ENCODE measurements at regions not wholly inside any gene's neighbourhood (a gene's known extent, or its start where the extent isn't known, plus 50 kb on each side); places are given as distances from the start of the nearest gene placed in this dataset.
"Not testable (repeated sequence)": the region's sequence is repeated elsewhere in the genome, so short reads cannot be mapped to it uniquely, and the experiment has no call there.

DNA sequence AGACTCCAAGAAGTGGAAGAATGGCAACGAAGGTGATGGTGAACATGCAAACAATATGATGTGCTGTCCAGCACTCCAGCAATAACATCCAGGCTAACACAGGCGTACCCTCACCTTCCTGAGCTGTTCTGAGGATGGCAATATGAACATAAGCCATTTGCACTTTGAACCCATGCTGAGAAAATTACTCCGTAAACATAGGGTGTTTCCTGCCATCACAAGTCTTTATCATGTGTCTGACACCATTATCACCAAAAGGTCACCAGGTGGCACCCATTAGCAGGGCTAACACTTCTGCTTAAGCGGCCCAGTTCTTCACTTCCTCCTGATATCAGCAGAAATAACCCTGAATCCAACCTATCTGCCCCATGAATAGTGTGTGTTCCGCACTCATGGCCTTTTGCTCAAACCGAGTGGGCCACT lies 482.8 kb downstream of the MED13L start:
- intact Hi-C loops (cut with micrococcal nuclease): no loop called here
- Mint-ChIP-seq H3K36me3 (ENCODE audit: low read depth) (no peaks in the 10 kb centered on the region), H3K27me3 (ENCODE audit: insufficient read depth) (no peaks in the 10 kb centered on the region), H3K9me3 (peaks cover under 1% of the 10 kb centered on the region), H3K27ac (no peak overlapping the region), H3K4me1 (ENCODE audit: low read depth) (no peaks in the 10 kb centered on the region), H3K4me3 (no peak overlapping the region)
- DNase-seq (ENCODE audit: low spot score): no peak

DNA sequence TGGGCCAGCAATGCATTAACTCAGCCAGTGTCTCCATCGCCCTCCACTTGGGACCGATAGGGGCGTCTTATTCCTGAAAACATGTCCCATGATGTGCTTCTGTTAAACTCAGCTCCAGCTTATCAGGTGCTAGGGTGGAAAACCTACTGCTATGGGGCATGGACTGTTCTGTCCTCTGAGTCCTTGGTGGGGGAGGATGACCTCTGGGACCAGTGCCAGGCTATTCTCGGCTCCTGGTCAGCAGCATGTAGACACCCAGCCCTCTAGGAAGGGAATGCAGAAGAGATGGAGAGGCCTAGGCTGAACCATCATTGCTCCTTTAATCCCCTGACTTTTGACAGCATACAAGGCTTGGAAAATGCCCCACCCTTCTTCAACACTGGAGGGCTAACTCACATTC lies 486.2 kb downstream of the MED13L start:
- Mint-ChIP-seq H3K27ac (no peak overlapping the region), H3K36me3 (ENCODE audit: low read depth) (no peaks in the 10 kb centered on the region), H3K27me3 (ENCODE audit: insufficient read depth) (no peaks in the 10 kb centered on the region), H3K4me3 (no peak overlapping the region), H3K9me3 (no peaks in the 10 kb centered on the region), H3K4me1 (ENCODE audit: low read depth) (no peaks in the 10 kb centered on the region)
- intact Hi-C loops (cut with micrococcal nuclease): no loop called here
- no peak for DNase-seq (ENCODE audit: low spot score)

DNA sequence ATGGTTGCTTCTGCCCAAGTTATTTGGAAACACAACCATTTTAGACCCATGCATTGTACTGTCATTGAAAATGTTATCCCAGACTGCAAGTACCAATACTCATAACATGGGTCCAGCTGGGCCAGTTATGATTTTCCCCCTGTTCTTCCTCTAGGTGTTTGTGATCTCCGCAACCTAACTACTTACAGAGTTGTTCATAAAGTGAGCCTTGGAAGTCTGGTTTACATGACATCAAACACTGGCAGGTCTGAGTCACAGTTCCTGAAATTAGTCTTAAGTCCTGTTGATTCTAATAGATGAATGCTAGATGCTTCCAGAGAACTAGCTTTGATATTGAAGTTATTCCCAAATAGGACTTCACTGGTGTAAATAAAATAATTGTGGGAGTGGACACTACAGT lies 487.0 kb downstream of the MED13L start:
- Mint-ChIP-seq H3K27me3 (ENCODE audit: insufficient read depth) (no peaks in the 10 kb centered on the region), H3K9me3 (no peaks in the 10 kb centered on the region), H3K27ac (no peak overlapping the region), H3K4me1 (ENCODE audit: low read depth) (no peaks in the 10 kb centered on the region), H3K36me3 (ENCODE audit: low read depth) (no peaks in the 10 kb centered on the region), H3K4me3 (no peak overlapping the region)
- intact Hi-C loops (cut with micrococcal nuclease): no loop called here
- no peak for DNase-seq (ENCODE audit: low spot score)

DNA sequence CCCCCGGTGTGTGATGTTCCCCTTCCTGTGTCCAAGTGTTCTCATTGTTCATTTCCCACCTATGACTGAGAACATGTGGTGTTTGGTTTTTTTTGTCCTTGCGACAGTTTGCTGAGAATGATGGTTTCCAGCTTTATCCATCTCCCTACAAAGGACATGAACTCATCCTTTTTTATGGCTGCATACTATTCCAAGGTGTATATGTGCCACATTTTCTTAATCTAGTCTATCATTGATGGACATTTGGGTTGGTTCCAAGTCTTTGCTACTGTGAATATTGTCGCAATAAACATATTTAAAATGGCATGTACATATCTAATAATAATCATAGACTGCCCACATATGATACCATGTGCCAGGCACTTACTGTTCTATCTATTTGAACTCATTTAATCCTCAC lies 491.0 kb downstream of the MED13L start:
- DNase-seq (ENCODE audit: low spot score); intact Hi-C loops (cut with micrococcal nuclease); H3K9me3 Mint-ChIP-seq; H3K36me3 Mint-ChIP-seq (ENCODE audit: low read depth); H3K4me3 Mint-ChIP-seq; H3K4me1 Mint-ChIP-seq (ENCODE audit: low read depth); H3K27ac Mint-ChIP-seq; H3K27me3 Mint-ChIP-seq (ENCODE audit: insufficient read depth): not testable (repeated sequence)

DNA sequence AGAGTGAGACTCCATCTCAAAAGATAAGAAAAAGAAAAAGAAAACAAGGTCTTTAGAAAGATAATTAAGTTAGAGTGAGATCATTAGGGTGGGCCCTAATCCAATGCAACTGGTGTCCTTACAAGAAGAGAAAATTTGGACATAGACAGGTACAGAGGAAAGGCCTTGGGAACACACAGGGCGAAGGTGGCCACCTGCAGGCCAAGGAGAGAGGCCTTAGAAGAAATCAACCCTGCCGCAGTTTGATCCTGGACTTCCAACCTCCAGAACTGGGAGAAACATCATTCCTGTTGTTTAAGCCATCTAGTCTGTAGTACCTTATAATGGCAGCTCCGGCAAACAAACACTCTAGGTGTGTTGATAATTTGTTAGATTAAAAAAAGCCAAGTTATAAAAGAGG lies 491.9 kb downstream of the MED13L start:
- H3K36me3 Mint-ChIP-seq (ENCODE audit: low read depth): no peaks in the 10 kb centered on the region
- H3K27ac Mint-ChIP-seq: no peak overlapping the region
- no peaks in the 10 kb centered on the region for H3K4me1 Mint-ChIP-seq (ENCODE audit: low read depth)
- H3K27me3 Mint-ChIP-seq (ENCODE audit: insufficient read depth): no peaks in the 10 kb centered on the region
- H3K9me3 Mint-ChIP-seq: no peaks in the 10 kb centered on the region
- intact Hi-C loops (cut with micrococcal nuclease): no loop called here
- no peak for DNase-seq (ENCODE audit: low spot score)
- H3K4me3 Mint-ChIP-seq: no peak overlapping the region

DNA sequence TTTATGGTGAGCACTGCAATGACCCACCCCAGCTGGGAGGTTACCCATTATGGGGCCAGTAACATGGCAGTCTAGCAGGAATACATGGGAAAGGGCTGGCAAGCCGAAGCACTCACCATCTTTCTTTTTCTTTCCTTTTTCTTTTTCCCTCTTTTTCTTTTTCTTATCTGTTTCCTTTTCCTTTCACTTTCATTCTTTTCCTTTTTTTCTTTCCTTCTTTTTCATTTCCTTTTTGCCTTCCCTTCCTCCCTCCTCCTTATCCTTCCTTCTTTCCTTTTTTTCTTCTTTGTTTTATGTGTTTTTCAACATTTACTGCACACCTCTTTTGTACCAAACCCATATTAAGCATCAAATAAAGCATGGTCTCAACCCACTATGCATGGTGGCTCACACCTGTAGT lies 501.1 kb downstream of the MED13L start:
- intact Hi-C loops (cut with micrococcal nuclease): no loop called here

DNA sequence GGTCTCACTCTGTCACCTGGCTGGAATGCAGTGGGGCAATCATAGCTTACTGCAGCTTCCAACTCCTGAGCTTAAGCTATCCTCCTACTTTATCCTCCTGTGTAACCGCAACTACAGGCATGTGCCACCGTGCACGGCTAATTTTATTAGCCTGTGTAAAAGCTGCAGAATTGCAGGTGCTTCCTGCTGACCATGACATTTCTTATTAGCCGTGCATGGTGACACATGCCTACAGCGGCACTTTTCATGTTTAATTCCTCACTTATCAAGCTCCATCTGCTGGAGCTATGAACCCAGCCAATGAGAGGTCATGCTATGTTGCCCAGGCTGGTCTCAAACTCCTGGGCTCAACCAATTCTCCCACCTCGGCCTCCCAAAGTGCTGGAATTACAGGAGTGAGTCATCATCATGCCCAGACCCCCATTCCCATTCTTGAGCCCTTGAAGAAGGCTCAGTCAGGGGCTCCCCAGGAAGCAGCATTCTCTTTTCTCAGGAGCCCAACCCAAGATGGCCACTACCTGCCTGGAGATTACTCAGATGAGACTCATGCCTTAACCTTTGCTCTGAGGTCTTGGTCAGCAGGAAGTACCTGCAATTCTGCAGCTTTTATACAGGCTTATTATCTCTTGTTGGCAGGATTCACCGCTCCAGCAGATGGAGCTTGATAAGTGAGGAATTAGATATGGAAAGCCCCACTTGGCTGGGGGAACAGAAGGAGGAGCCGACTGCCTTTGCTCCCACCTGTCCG lies 503.2 kb downstream of the MED13L start:
- Mint-ChIP-seq H3K4me3 (no peak overlapping the region), H3K4me1 (ENCODE audit: low read depth) (no peaks in the 10 kb centered on the region), H3K9me3 (no peaks in the 10 kb centered on the region), H3K27ac (no peak overlapping the region), H3K27me3 (ENCODE audit: insufficient read depth) (peaks cover 1% of the 10 kb centered on the region), H3K36me3 (ENCODE audit: low read depth) (no peaks in the 10 kb centered on the region)
- intact Hi-C loops (cut with micrococcal nuclease): no loop called here
- DNase-seq (ENCODE audit: low spot score): no peak

More for the DNA sequence above, 501.1 kb downstream of the MED13L start:
- DNase-seq (ENCODE audit: low spot score): no peak
- Mint-ChIP-seq H3K27me3 (ENCODE audit: insufficient read depth) (peaks cover 5% of the 10 kb centered on the region), H3K9me3 (no peaks in the 10 kb centered on the region), H3K27ac (no peak overlapping the region), H3K4me3 (no peak overlapping the region), H3K4me1 (ENCODE audit: low read depth) (no peaks in the 10 kb centered on the region), H3K36me3 (ENCODE audit: low read depth) (no peaks in the 10 kb centered on the region)

DNA sequence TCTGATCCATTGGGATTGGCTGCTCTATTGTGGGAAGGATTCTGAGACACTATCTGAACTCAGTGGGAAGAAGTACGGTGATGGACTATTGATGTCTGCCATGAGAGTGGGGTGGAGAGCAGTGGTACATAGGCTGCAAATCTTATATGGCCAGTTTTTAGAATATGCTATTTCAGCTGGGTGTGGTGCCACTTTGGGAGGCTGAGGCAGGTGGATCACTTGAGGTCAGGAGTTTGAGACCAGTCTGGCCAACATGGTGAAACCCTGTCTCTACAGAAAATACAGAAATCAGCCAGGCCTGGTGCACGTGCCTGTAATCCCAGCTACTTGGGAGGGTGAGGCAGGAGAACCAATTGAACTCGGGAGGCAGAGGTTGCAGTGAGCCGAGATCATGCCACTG lies 505.9 kb downstream of the MED13L start:
- H3K36me3 Mint-ChIP-seq (ENCODE audit: low read depth): no peaks in the 10 kb centered on the region
- DNase-seq (ENCODE audit: low spot score): no peak
- no peaks in the 10 kb centered on the region for H3K4me1 Mint-ChIP-seq (ENCODE audit: low read depth)
- no peak overlapping the region for H3K27ac Mint-ChIP-seq
- no peaks in the 10 kb centered on the region for H3K27me3 Mint-ChIP-seq (ENCODE audit: insufficient read depth)
- H3K9me3 Mint-ChIP-seq: no peaks in the 10 kb centered on the region
- H3K4me3 Mint-ChIP-seq: no peak overlapping the region
- intact Hi-C loops (cut with micrococcal nuclease): no loop called here

DNA sequence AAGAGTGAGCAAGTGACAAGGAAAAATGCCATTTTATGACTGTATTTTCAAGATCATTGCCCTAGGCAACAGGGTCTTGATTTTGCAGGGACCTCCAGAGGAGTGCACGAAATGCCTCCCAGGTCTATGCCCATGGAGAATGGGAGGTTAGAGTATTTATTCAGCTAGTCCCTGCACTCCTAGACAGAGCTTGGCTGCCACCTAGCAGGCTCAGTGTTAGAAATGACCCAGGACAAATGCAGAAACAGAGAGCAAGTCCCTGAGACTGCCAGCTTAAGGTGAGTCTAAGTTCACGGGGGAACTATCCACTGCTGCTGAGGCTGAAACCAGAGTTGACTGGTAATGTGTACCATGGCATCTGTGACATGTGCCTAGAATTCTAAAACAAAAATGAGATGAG lies 506.4 kb downstream of the MED13L start:
- no peak overlapping the region for H3K27ac Mint-ChIP-seq
- H3K36me3 Mint-ChIP-seq (ENCODE audit: low read depth): no peaks in the 10 kb centered on the region
- H3K4me1 Mint-ChIP-seq (ENCODE audit: low read depth): no peaks in the 10 kb centered on the region
- no peaks in the 10 kb centered on the region for H3K9me3 Mint-ChIP-seq
- intact Hi-C loops (cut with micrococcal nuclease): no loop called here
- no peak for DNase-seq (ENCODE audit: low spot score)
- H3K4me3 Mint-ChIP-seq: no peak overlapping the region
- no peaks in the 10 kb centered on the region for H3K27me3 Mint-ChIP-seq (ENCODE audit: insufficient read depth)

DNA sequence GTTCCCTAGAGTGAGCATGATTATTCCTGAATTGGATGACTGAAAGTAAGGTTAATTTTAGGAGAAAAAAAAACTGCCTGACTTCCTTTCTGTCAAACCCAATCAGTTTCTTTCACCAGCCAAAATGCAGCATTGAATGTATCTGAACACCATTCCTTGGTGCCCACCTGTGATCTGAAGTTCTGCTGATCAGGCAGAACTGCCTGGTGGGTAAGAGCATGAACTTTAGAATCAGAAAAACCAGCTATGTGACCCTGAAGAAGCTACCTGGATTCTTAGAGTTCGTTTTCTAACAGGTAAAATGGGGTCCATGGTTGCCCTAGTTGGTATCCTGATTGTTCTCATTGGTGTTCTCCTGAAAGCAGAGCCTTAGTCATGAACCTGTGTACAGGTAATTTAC lies 506.9 kb downstream of the MED13L start:
- intact Hi-C loops (cut with micrococcal nuclease): no loop called here
- Mint-ChIP-seq H3K4me1 (ENCODE audit: low read depth) (no peaks in the 10 kb centered on the region), H3K27me3 (ENCODE audit: insufficient read depth) (no peaks in the 10 kb centered on the region), H3K27ac (no peak overlapping the region), H3K9me3 (no peaks in the 10 kb centered on the region), H3K4me3 (no peak overlapping the region), H3K36me3 (ENCODE audit: low read depth) (no peaks in the 10 kb centered on the region)
- no peak for DNase-seq (ENCODE audit: low spot score)

DNA sequence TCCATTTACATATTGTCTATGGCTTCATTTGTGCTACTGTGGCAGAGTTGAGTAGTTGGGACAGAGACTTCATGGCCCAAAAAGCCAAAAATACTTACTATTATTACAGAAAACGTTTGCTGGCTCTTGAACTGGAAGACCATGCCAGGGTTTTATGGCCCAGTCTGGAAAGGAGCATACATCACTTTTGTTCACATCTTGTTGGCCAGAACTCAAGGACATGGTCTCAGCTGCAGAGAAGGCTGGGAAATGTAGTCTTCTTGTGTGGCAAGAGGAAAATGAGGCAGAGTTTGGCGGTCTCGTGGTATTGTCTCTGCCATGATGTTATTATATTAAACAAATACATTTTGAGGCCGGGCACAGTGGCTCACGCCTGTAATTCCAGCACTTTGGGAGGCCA lies 509.6 kb downstream of the MED13L start:
- Mint-ChIP-seq H3K27me3 (ENCODE audit: insufficient read depth) (no peaks in the 10 kb centered on the region), H3K27ac (no peak overlapping the region), H3K4me3 (no peak overlapping the region), H3K36me3 (ENCODE audit: low read depth) (no peaks in the 10 kb centered on the region), H3K4me1 (ENCODE audit: low read depth) (no peaks in the 10 kb centered on the region), H3K9me3 (no peaks in the 10 kb centered on the region)
- DNase-seq (ENCODE audit: low spot score): no peak
- intact Hi-C loops (cut with micrococcal nuclease): no loop called here

DNA sequence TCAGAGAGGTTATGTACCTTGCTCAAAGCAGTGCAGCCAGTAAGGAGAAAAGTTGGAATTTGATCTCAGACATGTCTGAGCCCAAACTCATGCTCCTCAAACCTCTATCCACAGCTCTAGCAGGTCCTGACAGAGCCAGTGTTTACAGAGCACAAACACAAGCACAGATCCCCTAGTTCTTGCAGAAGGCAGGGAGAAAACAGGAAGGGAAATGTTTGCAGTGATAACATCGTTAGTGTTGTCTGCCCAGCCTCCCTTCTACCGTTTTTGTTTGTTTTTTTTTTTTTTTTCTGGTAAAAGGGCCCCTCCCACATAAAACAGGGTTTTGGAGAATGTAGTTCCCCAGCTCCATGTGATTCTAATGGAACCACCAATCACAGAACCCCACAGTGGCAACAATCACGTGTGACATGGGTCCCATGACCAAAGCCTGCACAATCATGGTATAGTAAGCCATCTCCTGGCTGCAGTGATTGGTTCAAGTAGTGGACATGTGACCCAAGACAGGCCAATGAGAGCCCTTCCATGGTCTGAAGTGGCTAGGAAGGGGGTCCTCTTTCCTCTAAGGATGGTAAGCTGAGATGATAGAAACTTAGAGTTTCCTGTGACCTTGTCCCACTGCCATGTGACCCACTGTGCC lies 513.4 kb downstream of the MED13L start:
- Mint-ChIP-seq H3K36me3 (ENCODE audit: low read depth) (no peaks in the 10 kb centered on the region), H3K4me3 (no peak overlapping the region), H3K4me1 (ENCODE audit: low read depth) (no peaks in the 10 kb centered on the region), H3K9me3 (no peaks in the 10 kb centered on the region), H3K27ac (no peak overlapping the region), H3K27me3 (ENCODE audit: insufficient read depth) (no peaks in the 10 kb centered on the region)
- intact Hi-C loops (cut with micrococcal nuclease): no loop called here
- DNase-seq (ENCODE audit: low spot score): no peak

DNA sequence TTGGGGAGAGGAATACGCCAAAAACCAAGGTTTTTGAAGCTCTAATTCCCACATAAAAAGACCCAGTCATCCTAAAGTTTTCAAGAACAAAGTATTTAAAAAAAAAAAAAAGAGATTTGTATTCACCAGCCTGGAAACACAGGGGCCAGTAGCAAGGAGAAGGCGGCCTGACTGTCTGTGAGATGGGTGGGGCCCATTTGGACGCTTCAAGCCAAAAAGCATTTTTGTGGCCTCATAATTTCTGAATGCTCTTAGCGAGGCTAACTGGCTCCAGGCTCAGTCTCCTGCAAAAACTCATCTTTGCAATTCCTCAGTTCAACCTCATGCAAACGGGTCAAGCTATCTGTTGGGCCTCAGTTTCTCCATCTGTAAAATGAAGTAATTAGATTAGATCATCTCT lies 514.1 kb downstream of the MED13L start:
- intact Hi-C loops (cut with micrococcal nuclease): no loop called here
- H3K27ac Mint-ChIP-seq: no peak overlapping the region
- H3K27me3 Mint-ChIP-seq (ENCODE audit: insufficient read depth): no peaks in the 10 kb centered on the region
- no peak overlapping the region for H3K4me3 Mint-ChIP-seq
- no peak for DNase-seq (ENCODE audit: low spot score)
- no peaks in the 10 kb centered on the region for H3K9me3 Mint-ChIP-seq
- no peaks in the 10 kb centered on the region for H3K36me3 Mint-ChIP-seq (ENCODE audit: low read depth)
- H3K4me1 Mint-ChIP-seq (ENCODE audit: low read depth): no peaks in the 10 kb centered on the region

DNA sequence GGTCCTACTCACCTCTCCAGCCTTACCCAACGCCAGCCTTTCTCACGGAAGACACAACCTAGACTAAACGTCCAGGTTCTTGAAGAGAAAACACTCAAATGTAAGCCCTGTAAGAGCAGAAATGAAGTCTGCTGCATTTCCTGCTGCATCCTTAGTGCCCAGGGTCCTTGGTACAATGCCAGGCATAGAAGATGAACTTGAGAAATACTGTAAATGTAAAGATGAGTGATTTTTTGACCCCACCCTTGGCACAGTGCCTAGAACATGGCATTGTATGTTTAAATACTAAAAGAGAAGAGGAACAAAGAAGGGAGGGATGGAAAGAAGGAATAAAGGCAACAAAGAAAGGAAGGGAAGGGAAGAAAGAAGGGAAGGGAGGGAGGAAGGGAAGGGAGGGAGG lies 514.6 kb downstream of the MED13L start:
- H3K4me3 Mint-ChIP-seq: no peak overlapping the region
- H3K27ac Mint-ChIP-seq: no peak overlapping the region
- H3K36me3 Mint-ChIP-seq (ENCODE audit: low read depth): no peaks in the 10 kb centered on the region
- no peaks in the 10 kb centered on the region for H3K4me1 Mint-ChIP-seq (ENCODE audit: low read depth)
- no peak for DNase-seq (ENCODE audit: low spot score)
- H3K27me3 Mint-ChIP-seq (ENCODE audit: insufficient read depth): no peaks in the 10 kb centered on the region
- intact Hi-C loops (cut with micrococcal nuclease): no loop called here
- no peaks in the 10 kb centered on the region for H3K9me3 Mint-ChIP-seq
